ENCODE measurements at regions not wholly inside any gene's neighbourhood (a gene's known extent, or its start where the extent isn't known, plus 50 kb on each side); places are given as distances from the start of the nearest gene placed in this dataset.
A peak's percentile ranks its signal among the peaks of the same experiment; 100 is the strongest.

DNA sequence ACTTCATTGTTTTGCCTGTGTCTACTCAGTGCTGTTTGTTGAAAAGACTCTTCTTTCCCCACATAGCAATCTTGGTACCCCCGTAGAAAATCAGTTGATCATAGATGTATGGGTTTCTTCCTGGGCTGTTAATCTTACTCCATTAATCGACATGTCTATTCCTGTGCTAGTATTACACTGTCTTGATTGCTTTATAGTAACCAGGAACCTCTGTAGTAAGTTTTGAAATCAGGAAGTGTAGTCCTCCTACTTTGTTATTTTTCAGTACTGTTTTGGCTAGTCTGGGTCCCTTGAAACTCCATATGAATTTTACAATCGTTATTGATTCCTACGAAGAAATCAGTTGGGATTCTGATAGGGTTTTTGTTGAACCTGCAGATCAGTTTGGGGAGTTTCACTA is 78.8 kb upstream of the FAM136A start:
- H3K4me3 ChIP-seq = no peak overlapping the region
- DNase-seq (ENCODE audit: low read depth in 1 of 2, low spot score in 1 of 2) = no peak
- no peaks in the 10 kb centered on the region for H3K4me1 ChIP-seq (ENCODE audit: low read depth)
- no peaks in the 10 kb centered on the region for H3K36me3 ChIP-seq
- TF ChIP-seq CTCF (IDR thresholded peaks at IDR 0.05; ENCODE audit: low read depth, low read length) = no peak
- no peak overlapping the region for H3K27ac ChIP-seq
- H3K27me3 ChIP-seq = no peaks in the 10 kb centered on the region
- H3K9me3 ChIP-seq (ENCODE audit: low read depth) = no peaks in the 10 kb centered on the region

- H3K4me3 ChIP-seq = no peak overlapping the region
- H3K27ac ChIP-seq = no peak overlapping the region
These were observed 72.7 kb upstream of the FAM136A start for GRCh38 chr2:70374616-70375015.

GRCh38 chr2:70371753-70372152 is 69.9 kb upstream of the FAM136A start:
- H3K27ac ChIP-seq = no peak overlapping the region
- no peak for TF ChIP-seq CTCF (IDR thresholded peaks at IDR 0.05; ENCODE audit: low read depth, low read length)
- no peaks in the 10 kb centered on the region for H3K36me3 ChIP-seq
- H3K4me3 ChIP-seq = no peak overlapping the region
- H3K9me3 ChIP-seq (ENCODE audit: low read depth) = no peaks in the 10 kb centered on the region
- H3K27me3 ChIP-seq = no peaks in the 10 kb centered on the region
- H3K4me1 ChIP-seq (ENCODE audit: low read depth) = no peaks in the 10 kb centered on the region
- peak in 1 of 2 donors; percentile 85 for DNase-seq (ENCODE audit: low read depth in 1 of 2, low spot score in 1 of 2)

More at GRCh38 chr2:70374616-70375015, 72.7 kb upstream of the FAM136A start:
- no peak for TF ChIP-seq CTCF (IDR thresholded peaks at IDR 0.05; ENCODE audit: low read depth, low read length)
- Histone ChIP-seq H3K9me3 (ENCODE audit: low read depth) (no peaks in the 10 kb centered on the region), H3K4me1 (ENCODE audit: low read depth) (no peaks in the 10 kb centered on the region), H3K36me3 (no peaks in the 10 kb centered on the region), H3K27me3 (no peaks in the 10 kb centered on the region)
- DNase-seq (ENCODE audit: low read depth in 1 of 2, low spot score in 1 of 2) = no peak

- Histone ChIP-seq H3K27me3 (no peaks in the 10 kb centered on the region), H3K4me1 (ENCODE audit: low read depth) (no peaks in the 10 kb centered on the region), H3K27ac (no peak overlapping the region), H3K36me3 (no peaks in the 10 kb centered on the region), H3K4me3 (no peak overlapping the region), H3K9me3 (ENCODE audit: low read depth) (no peaks in the 10 kb centered on the region)
- no peak for DNase-seq (ENCODE audit: low read depth in 1 of 2, low spot score in 1 of 2)
- no peak for TF ChIP-seq CTCF (IDR thresholded peaks at IDR 0.05; ENCODE audit: low read depth, low read length)
These were observed 67.2 kb upstream of the FAM136A start for GRCh38 chr2:70369082-70369481.

DNA sequence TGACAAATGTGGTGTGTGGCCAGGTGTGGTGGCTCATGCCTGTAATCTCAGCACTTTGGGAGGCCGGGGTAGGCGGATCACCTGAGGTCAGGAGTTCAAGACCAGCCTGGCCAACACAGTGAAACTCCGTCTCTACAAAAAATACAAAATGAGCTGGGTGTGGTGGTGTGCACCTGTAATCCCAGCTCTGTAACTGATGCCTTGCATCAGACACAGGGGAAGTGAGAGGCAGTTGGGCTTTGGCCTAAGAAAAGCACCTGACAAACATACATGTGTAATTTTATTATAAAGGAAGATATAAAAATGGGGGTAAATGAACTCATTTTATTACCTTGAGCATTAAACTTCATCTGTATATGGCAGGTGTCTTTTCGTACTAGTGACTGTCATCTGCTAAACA is 66.7 kb upstream of the FAM136A start:
- H3K27ac ChIP-seq = no peak overlapping the region
- no peaks in the 10 kb centered on the region for H3K9me3 ChIP-seq (ENCODE audit: low read depth)
- DNase-seq (ENCODE audit: low read depth in 1 of 2, low spot score in 1 of 2) = no peak
- no peaks in the 10 kb centered on the region for H3K36me3 ChIP-seq
- TF ChIP-seq CTCF (IDR thresholded peaks at IDR 0.05; ENCODE audit: low read depth, low read length) = no peak
- no peak overlapping the region for H3K4me3 ChIP-seq
- H3K4me1 ChIP-seq (ENCODE audit: low read depth) = no peaks in the 10 kb centered on the region
- no peaks in the 10 kb centered on the region for H3K27me3 ChIP-seq

All from cardiac muscle cell (in vitro differentiated cells and primary cell).